ENCODE measurements at regions not wholly inside any gene's neighbourhood (a gene's known extent, or its start where the extent isn't known, plus 50 kb on each side); places are given as distances from the start of the nearest gene placed in this dataset.

- WGBS = 88% methylated on average over 1 of the region's 1 CpG
- Histone ChIP-seq H3K4me1 (ENCODE audit: control insufficient read depth, insufficient read depth, low read length) (no peaks in the 10 kb centered on the region), H3K4me3 (ENCODE audit: low read length) (no peak overlapping the region), H3K9me3 (ENCODE audit: control insufficient read depth, low read length) (no peaks in the 10 kb centered on the region), H3K27ac (ENCODE audit: low read length) (no peak overlapping the region), H3K27me3 (ENCODE audit: control insufficient read depth, insufficient read depth) (no peaks in the 10 kb centered on the region)
- ATAC-seq (no peak), DNase-seq (no peak)
- intact Hi-C loops (cut with DNase I) = no loop called here
Measured at GRCh38 chrX:110419512-110419911, 60.9 kb downstream of the RTL9 start.

- no peak overlapping the region for H3K4me3 ChIP-seq (ENCODE audit: low read length)
- 48% methylated on average over 9 of the region's 9 CpGs for WGBS
- intact Hi-C loops (cut with DNase I) = no loop called here
- DNase-seq (no peak), ATAC-seq (peak in 1 of 2 donors; percentile 35)
- H3K27ac ChIP-seq (ENCODE audit: low read length) = no peak overlapping the region
- H3K27me3 ChIP-seq (ENCODE audit: control insufficient read depth, insufficient read depth) = no peaks in the 10 kb centered on the region
- H3K4me1 ChIP-seq (ENCODE audit: control insufficient read depth, insufficient read depth, low read length) = no peaks in the 10 kb centered on the region
- H3K9me3 ChIP-seq (ENCODE audit: control insufficient read depth, low read length) = no peaks in the 10 kb centered on the region
Measured at GRCh38 chrX:110420771-110421499, 62.3 kb downstream of the RTL9 start.

GRCh38 chrX:110421500-110422455 lies 63.1 kb downstream of the RTL9 start:
- 89% methylated on average over 5 of the region's 5 CpGs for WGBS
- DNase-seq (no peak), ATAC-seq (no peak)
- no peaks in the 10 kb centered on the region for H3K9me3 ChIP-seq (ENCODE audit: control insufficient read depth, low read length)
- H3K4me1 ChIP-seq (ENCODE audit: control insufficient read depth, insufficient read depth, low read length) = no peaks in the 10 kb centered on the region
- intact Hi-C loops (cut with DNase I) = no loop called here
- H3K4me3 ChIP-seq (ENCODE audit: low read length) = no peak overlapping the region
- no peaks in the 10 kb centered on the region for H3K27me3 ChIP-seq (ENCODE audit: control insufficient read depth, insufficient read depth)
- no peak overlapping the region for H3K27ac ChIP-seq (ENCODE audit: low read length)

GRCh38 chrX:110425222-110426154 lies 66.8 kb downstream of the RTL9 start:
- no peak for ATAC-seq
- intact Hi-C loops (cut with DNase I) = no loop called here
- no peak for DNase-seq
- WGBS = 90% methylated on average over 9 of the region's 9 CpGs
- no peak overlapping the region for H3K27ac ChIP-seq (ENCODE audit: low read length)
- no peaks in the 10 kb centered on the region for H3K9me3 ChIP-seq (ENCODE audit: control insufficient read depth, low read length)
- H3K4me1 ChIP-seq (ENCODE audit: control insufficient read depth, insufficient read depth, low read length) = no peaks in the 10 kb centered on the region
- no peak overlapping the region for H3K4me3 ChIP-seq (ENCODE audit: low read length)
- no peaks in the 10 kb centered on the region for H3K27me3 ChIP-seq (ENCODE audit: control insufficient read depth, insufficient read depth)

- WGBS = 83% methylated on average over 6 of the region's 6 CpGs
- Histone ChIP-seq H3K27me3 (ENCODE audit: control insufficient read depth, insufficient read depth) (no peaks in the 10 kb centered on the region), H3K27ac (ENCODE audit: low read length) (no peak overlapping the region), H3K9me3 (ENCODE audit: control insufficient read depth, low read length) (no peaks in the 10 kb centered on the region), H3K4me1 (ENCODE audit: control insufficient read depth, insufficient read depth, low read length) (no peaks in the 10 kb centered on the region), H3K4me3 (ENCODE audit: low read length) (no peak overlapping the region)
- DNase-seq (no peak), ATAC-seq (no peak)
- intact Hi-C loops (cut with DNase I) = no loop called here
Measured at GRCh38 chrX:110426155-110426504, 67.5 kb downstream of the RTL9 start.

- Histone ChIP-seq H3K4me3 (ENCODE audit: low read length) (no peak overlapping the region), H3K9me3 (ENCODE audit: control insufficient read depth, low read length) (no peaks in the 10 kb centered on the region), H3K27ac (ENCODE audit: low read length) (no peak overlapping the region), H3K27me3 (ENCODE audit: control insufficient read depth, insufficient read depth) (no peaks in the 10 kb centered on the region), H3K4me1 (ENCODE audit: control insufficient read depth, insufficient read depth, low read length) (no peaks in the 10 kb centered on the region)
- intact Hi-C loops (cut with DNase I) = no loop called here
- no peak for ATAC-seq
- no peak for DNase-seq
- 89% methylated on average over 1 of the region's 1 CpG for WGBS
Measured at GRCh38 chrX:110427076-110427475, 68.4 kb downstream of the RTL9 start.

- Histone ChIP-seq H3K4me1 (ENCODE audit: control insufficient read depth, insufficient read depth, low read length) (no peaks in the 10 kb centered on the region), H3K4me3 (ENCODE audit: low read length) (no peak overlapping the region), H3K27me3 (ENCODE audit: control insufficient read depth, insufficient read depth) (no peaks in the 10 kb centered on the region), H3K9me3 (ENCODE audit: control insufficient read depth, low read length) (no peaks in the 10 kb centered on the region), H3K27ac (ENCODE audit: low read length) (no peak overlapping the region)
- DNase-seq (no peak), ATAC-seq (no peak)
- 75% methylated on average over 3 of the region's 3 CpGs for WGBS
- intact Hi-C loops (cut with DNase I) = no loop called here
Measured at GRCh38 chrX:110428144-110428543, 69.5 kb downstream of the RTL9 start.

- ATAC-seq (no peak), DNase-seq (no peak)
- no peak overlapping the region for H3K4me3 ChIP-seq (ENCODE audit: low read length)
- intact Hi-C loops (cut with DNase I) = no loop called here
- no peaks in the 10 kb centered on the region for H3K4me1 ChIP-seq (ENCODE audit: control insufficient read depth, insufficient read depth, low read length)
- no peak overlapping the region for H3K27ac ChIP-seq (ENCODE audit: low read length)
- 94% methylated on average over 1 of the region's 1 CpG for WGBS
- no peaks in the 10 kb centered on the region for H3K27me3 ChIP-seq (ENCODE audit: control insufficient read depth, insufficient read depth)
- no peaks in the 10 kb centered on the region for H3K9me3 ChIP-seq (ENCODE audit: control insufficient read depth, low read length)
Measured at GRCh38 chrX:110430293-110431076, 71.8 kb downstream of the RTL9 start.

- DNase-seq (no peak), ATAC-seq (no peak)
- H3K27me3 ChIP-seq (ENCODE audit: control insufficient read depth, insufficient read depth) = no peaks in the 10 kb centered on the region
- no peak overlapping the region for H3K4me3 ChIP-seq (ENCODE audit: low read length)
- H3K4me1 ChIP-seq (ENCODE audit: control insufficient read depth, insufficient read depth, low read length) = no peaks in the 10 kb centered on the region
- 49% methylated on average over 12 of the region's 12 CpGs for WGBS
- H3K27ac ChIP-seq (ENCODE audit: low read length) = no peak overlapping the region
- no peaks in the 10 kb centered on the region for H3K9me3 ChIP-seq (ENCODE audit: control insufficient read depth, low read length)
- intact Hi-C loops (cut with DNase I) = no loop called here
Measured at GRCh38 chrX:110432091-110432905, 73.7 kb downstream of the RTL9 start.

GRCh38 chrX:110432906-110433215 lies 74.2 kb downstream of the RTL9 start:
- WGBS = 27% methylated on average over 6 of the region's 6 CpGs

More at GRCh38 chrX:110432906-110433215, 74.2 kb downstream of the RTL9 start:
- H3K4me3 ChIP-seq (ENCODE audit: low read length) = no peak overlapping the region
- no peak overlapping the region for H3K27ac ChIP-seq (ENCODE audit: low read length)
- no peaks in the 10 kb centered on the region for H3K4me1 ChIP-seq (ENCODE audit: control insufficient read depth, insufficient read depth, low read length)
- intact Hi-C loops (cut with DNase I) = no loop called here
- no peaks in the 10 kb centered on the region for H3K9me3 ChIP-seq (ENCODE audit: control insufficient read depth, low read length)
- ATAC-seq (peak in 1 of 2 donors; percentile 40), DNase-seq (peak in 1 of 3 donors; percentile 42)
- H3K27me3 ChIP-seq (ENCODE audit: control insufficient read depth, insufficient read depth) = no peaks in the 10 kb centered on the region

All from right cardiac atrium (tissue), 5 donors.